Uterus (tissue), 2 donors: ENCODE measurements at regions not wholly inside any gene's neighbourhood (a gene's known extent, or its start where the extent isn't known, plus 50 kb on each side); places are given as distances from the start of the nearest gene placed in this dataset.

ENCODE experiments used
- POLR2A ChIP-seq, 2 donors: fragments of 450-650 bp; IDR thresholded peaks; one replicate each; pipeline ENCODE4 v1.6.1; 2016; ENCODE audit warnings: antibody characterized with exemption in 2 of 2, mild to moderate bottlenecking in 1 of 2, moderate library complexity in 1 of 2
- TF ChIP-seq, protein P1 (sequence below), 4 experiments: fragments of 200-600 bp in 2 of 4; fragments of 450-650 bp in 2 of 4; sonication (generic) in 2 of 4; IDR thresholded peaks; one replicate each; pipeline ENCODE4 v1.5.1; 2016 to 2019; ENCODE audit warnings: antibody characterized with exemption in 4 of 4, mild to moderate bottlenecking in 2 of 4, moderate library complexity in 1 of 4

DNA sequence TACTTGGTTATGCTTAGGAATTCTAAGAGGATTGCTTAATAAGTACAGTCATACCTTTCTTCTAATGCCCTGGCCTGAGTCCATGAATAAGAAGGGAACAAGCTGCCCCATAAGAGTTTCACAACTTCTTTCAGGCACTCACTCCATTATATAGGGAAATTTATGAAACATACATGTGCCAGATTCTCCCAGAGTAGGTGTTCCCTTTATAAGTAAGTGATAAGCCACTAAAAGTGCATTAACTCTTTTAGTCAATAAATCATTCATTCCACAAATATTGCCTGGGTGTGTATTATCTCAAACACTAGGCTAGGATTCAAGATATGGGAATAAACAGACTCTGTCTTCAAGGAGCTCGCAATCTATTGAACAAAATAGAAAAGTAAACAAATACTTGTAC, 84.5 kb upstream of the RBBP8 start:
- TF ChIP-seq, protein P1, sequence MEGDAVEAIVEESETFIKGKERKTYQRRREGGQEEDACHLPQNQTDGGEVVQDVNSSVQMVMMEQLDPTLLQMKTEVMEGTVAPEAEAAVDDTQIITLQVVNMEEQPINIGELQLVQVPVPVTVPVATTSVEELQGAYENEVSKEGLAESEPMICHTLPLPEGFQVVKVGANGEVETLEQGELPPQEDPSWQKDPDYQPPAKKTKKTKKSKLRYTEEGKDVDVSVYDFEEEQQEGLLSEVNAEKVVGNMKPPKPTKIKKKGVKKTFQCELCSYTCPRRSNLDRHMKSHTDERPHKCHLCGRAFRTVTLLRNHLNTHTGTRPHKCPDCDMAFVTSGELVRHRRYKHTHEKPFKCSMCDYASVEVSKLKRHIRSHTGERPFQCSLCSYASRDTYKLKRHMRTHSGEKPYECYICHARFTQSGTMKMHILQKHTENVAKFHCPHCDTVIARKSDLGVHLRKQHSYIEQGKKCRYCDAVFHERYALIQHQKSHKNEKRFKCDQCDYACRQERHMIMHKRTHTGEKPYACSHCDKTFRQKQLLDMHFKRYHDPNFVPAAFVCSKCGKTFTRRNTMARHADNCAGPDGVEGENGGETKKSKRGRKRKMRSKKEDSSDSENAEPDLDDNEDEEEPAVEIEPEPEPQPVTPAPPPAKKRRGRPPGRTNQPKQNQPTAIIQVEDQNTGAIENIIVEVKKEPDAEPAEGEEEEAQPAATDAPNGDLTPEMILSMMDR (IDR thresholded peaks at IDR 0.05), result no peak
- TF ChIP-seq POLR2A (IDR thresholded peaks at IDR 0.05), result no peak
